Prostate gland (tissue), 2 donors: ENCODE measurements at regions not wholly inside any gene's neighbourhood (a gene's known extent, or its start where the extent isn't known, plus 50 kb on each side); places are given as distances from the start of the nearest gene placed in this dataset.

Source experiments
- POLR2A ChIP-seq: fragments of 450-650 bp; IDR thresholded peaks from one replicate; pipeline ENCODE4 v1.6.1; 2016; ENCODE audit warnings: antibody characterized with exemption, mild to moderate bottlenecking
- POLR2AphosphoS5 ChIP-seq: sonication (generic); formaldehyde crosslinking; IDR thresholded peaks from one replicate; pipeline ENCODE4 v1.6.1; 2017; ENCODE audit warnings: antibody characterized with exemption
- TF ChIP-seq, protein P1 (sequence below), 4 experiments: fragments of 200-600 bp in 2 of 4; fragments of 450-650 bp in 2 of 4; sonication (generic) in 2 of 4; IDR thresholded peaks; 1 replicate in 3 of 4; 2 replicates in 1 of 4; pipeline ENCODE4 v1.5.1; 2016 to 2019; ENCODE audit warnings: antibody characterized with exemption in 4 of 4, mild to moderate bottlenecking in 2 of 4, moderate library complexity in 2 of 4

DNA sequence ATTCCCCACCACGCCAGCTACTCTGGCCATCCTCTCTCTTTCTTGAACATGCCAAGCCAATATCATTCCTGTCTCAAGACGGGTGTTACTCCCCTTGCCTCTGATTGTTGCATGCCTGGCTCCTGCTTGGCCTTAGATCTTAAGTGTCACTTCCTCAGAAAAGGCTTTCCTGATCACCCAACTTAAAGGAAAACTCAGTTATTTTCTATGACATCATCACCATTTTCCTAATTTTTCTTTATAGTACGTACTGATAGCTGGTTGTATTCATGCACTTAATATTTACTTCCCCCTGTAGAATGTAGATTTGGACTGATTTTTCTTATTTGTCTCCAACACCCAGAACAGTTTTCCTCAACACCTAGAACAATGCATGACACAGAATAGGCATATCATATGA is 123.8 kb upstream of the TSPAN2 start:
- TF ChIP-seq, protein P1, sequence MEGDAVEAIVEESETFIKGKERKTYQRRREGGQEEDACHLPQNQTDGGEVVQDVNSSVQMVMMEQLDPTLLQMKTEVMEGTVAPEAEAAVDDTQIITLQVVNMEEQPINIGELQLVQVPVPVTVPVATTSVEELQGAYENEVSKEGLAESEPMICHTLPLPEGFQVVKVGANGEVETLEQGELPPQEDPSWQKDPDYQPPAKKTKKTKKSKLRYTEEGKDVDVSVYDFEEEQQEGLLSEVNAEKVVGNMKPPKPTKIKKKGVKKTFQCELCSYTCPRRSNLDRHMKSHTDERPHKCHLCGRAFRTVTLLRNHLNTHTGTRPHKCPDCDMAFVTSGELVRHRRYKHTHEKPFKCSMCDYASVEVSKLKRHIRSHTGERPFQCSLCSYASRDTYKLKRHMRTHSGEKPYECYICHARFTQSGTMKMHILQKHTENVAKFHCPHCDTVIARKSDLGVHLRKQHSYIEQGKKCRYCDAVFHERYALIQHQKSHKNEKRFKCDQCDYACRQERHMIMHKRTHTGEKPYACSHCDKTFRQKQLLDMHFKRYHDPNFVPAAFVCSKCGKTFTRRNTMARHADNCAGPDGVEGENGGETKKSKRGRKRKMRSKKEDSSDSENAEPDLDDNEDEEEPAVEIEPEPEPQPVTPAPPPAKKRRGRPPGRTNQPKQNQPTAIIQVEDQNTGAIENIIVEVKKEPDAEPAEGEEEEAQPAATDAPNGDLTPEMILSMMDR (IDR thresholded peaks at IDR 0.05): no peak
- TF ChIP-seq POLR2A (no peak), POLR2AphosphoS5 (no peak)
